ENCODE measurements at regions not wholly inside any gene's neighbourhood (a gene's known extent, or its start where the extent isn't known, plus 50 kb on each side); places are given as distances from the start of the nearest gene placed in this dataset.

DNA sequence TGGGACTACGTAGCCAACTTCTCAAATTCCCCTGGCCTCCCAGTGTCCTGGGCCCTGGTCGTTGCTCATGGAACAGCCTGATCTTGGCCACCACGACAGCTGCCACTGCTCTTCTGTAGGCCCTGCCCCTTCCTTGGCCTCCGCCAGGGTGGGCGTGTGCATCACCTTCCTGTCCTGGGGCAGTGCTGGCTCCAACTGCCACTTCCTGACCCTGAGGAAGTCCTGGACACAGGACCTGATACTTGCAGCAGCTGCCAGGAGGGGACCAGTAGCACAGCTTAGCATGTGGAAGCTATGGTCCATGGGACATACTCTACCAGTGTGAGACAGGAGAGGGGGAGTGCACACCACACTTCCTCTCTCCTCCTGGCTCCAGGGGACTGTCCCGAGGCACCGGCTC is 145.2 kb downstream of the TENT4A start:
- TF ChIP-seq SIN3A (IDR thresholded peaks at IDR 0.05; ENCODE audit: borderline replicate concordance, insufficient read depth, low read length) (no peak), TAF1 (IDR thresholded peaks at IDR 0.05; ENCODE audit: borderline replicate concordance, insufficient read depth, low read length) (no peak), FOXP2 (optimal IDR thresholded peaks at IDR 0.05; ENCODE audit: borderline replicate concordance, extremely low read depth, extremely low read length, insufficient read depth) (no peak), POLR2AphosphoS5 (IDR thresholded peaks at IDR 0.05; ENCODE audit: low read depth, low read length) (no peak)
- TF ChIP-seq, protein P1, sequence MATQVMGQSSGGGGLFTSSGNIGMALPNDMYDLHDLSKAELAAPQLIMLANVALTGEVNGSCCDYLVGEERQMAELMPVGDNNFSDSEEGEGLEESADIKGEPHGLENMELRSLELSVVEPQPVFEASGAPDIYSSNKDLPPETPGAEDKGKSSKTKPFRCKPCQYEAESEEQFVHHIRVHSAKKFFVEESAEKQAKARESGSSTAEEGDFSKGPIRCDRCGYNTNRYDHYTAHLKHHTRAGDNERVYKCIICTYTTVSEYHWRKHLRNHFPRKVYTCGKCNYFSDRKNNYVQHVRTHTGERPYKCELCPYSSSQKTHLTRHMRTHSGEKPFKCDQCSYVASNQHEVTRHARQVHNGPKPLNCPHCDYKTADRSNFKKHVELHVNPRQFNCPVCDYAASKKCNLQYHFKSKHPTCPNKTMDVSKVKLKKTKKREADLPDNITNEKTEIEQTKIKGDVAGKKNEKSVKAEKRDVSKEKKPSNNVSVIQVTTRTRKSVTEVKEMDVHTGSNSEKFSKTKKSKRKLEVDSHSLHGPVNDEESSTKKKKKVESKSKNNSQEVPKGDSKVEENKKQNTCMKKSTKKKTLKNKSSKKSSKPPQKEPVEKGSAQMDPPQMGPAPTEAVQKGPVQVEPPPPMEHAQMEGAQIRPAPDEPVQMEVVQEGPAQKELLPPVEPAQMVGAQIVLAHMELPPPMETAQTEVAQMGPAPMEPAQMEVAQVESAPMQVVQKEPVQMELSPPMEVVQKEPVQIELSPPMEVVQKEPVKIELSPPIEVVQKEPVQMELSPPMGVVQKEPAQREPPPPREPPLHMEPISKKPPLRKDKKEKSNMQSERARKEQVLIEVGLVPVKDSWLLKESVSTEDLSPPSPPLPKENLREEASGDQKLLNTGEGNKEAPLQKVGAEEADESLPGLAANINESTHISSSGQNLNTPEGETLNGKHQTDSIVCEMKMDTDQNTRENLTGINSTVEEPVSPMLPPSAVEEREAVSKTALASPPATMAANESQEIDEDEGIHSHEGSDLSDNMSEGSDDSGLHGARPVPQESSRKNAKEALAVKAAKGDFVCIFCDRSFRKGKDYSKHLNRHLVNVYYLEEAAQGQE (IDR thresholded peaks at IDR 0.05; ENCODE audit: insufficient read depth in 1 of 2, low read depth in 2 of 2, low read length in 2 of 2): no peak

DNA sequence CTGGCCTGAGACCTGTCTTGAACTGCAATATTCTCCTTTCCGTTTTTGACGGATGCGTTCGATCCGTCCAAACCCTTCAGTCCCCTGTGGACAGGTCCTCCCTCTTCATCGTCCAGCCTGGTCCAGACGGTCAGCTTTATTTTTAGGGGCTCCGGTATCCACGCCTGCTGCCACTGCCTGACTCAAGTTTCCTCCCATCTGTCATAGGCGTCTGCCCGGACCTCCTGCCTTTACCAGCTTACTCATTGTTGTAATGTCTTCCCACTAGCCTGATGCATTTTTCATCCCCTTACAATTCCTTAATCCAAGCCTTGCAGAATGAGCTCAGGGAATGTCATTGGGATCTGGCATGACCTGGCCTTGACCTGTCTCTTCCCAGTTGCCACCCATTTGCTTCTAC is 145.8 kb downstream of the TENT4A start:
- TF ChIP-seq FOXP2 (optimal IDR thresholded peaks at IDR 0.05; ENCODE audit: borderline replicate concordance, extremely low read depth, extremely low read length, insufficient read depth) (no peak), POLR2AphosphoS5 (IDR thresholded peaks at IDR 0.05; ENCODE audit: low read depth, low read length) (no peak), TAF1 (IDR thresholded peaks at IDR 0.05; ENCODE audit: borderline replicate concordance, insufficient read depth, low read length) (no peak), SIN3A (IDR thresholded peaks at IDR 0.05; ENCODE audit: borderline replicate concordance, insufficient read depth, low read length) (no peak)
- TF ChIP-seq, protein P1 (IDR thresholded peaks at IDR 0.05; ENCODE audit: insufficient read depth in 1 of 2, low read depth in 2 of 2, low read length in 2 of 2): no peak

DNA sequence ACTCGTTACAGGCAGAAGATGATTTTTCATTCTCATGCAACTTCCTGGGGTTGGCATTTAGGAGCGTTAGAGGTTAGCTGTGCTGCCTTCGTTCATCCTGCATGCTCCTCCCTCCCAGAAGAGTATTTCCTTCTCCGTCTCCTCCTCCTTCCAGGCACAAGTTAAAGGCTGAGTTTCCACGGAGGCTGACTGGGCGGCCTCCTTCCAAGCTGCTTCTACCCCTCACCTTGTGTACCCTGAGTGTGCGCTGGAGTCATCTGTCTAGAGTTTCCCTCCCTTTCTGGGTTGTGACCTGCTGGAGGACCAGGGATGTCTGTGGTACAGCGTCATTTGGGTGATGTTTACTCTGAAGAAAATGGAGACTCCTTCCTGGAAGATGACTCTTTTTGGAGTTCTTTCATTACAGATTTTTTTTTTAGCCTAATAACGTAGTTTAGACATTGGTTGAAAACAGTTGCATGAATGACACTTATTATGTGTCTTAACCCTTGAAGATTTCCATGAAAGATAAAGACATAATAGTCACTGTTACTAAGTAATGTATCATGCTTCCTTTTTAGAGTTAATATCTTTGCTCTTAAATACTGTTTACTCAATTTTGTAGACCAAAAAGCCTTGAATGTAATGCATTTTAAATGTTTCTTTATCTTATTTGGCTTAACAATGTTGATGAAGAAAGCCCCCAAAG is 146.9 kb downstream of the TENT4A start:
- TF ChIP-seq, protein P1 (IDR thresholded peaks at IDR 0.05; ENCODE audit: insufficient read depth in 1 of 2, low read depth in 2 of 2, low read length in 2 of 2): no peak
- TF ChIP-seq SIN3A (IDR thresholded peaks at IDR 0.05; ENCODE audit: borderline replicate concordance, insufficient read depth, low read length): no peak
- TF ChIP-seq TAF1 (IDR thresholded peaks at IDR 0.05; ENCODE audit: borderline replicate concordance, insufficient read depth, low read length): no peak
- TF ChIP-seq FOXP2 (optimal IDR thresholded peaks at IDR 0.05; ENCODE audit: borderline replicate concordance, extremely low read depth, extremely low read length, insufficient read depth): no peak
- TF ChIP-seq POLR2AphosphoS5 (IDR thresholded peaks at IDR 0.05; ENCODE audit: low read depth, low read length): no peak

DNA sequence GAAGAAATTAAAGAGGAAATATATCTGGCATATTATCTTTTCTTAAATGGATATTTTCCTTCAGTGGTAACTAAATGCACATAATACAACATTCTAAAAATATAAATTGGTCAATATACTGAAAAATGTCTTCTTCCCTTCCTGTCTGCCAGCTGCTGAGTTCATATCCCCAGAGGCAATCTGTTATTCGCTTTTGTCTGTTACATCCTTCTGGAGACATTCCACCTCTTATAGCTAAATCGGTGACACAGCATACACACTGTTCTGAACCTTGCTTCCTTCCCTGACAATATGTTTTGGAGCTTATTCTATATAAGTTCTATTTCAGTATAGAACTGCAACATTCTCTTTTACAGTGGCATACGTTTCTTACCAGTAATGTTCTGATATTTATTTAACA is 147.8 kb downstream of the TENT4A start:
- no peak for TF ChIP-seq FOXP2 (optimal IDR thresholded peaks at IDR 0.05; ENCODE audit: borderline replicate concordance, extremely low read depth, extremely low read length, insufficient read depth)
- TF ChIP-seq SIN3A (IDR thresholded peaks at IDR 0.05; ENCODE audit: borderline replicate concordance, insufficient read depth, low read length): no peak
- TF ChIP-seq POLR2AphosphoS5 (IDR thresholded peaks at IDR 0.05; ENCODE audit: low read depth, low read length): no peak
- TF ChIP-seq, protein P1 (IDR thresholded peaks at IDR 0.05; ENCODE audit: insufficient read depth in 1 of 2, low read depth in 2 of 2, low read length in 2 of 2): no peak
- TF ChIP-seq TAF1 (IDR thresholded peaks at IDR 0.05; ENCODE audit: borderline replicate concordance, insufficient read depth, low read length): no peak
